ENCODE measurements at regions not wholly inside any gene's neighbourhood (a gene's known extent, or its start where the extent isn't known, plus 50 kb on each side); places are given as distances from the start of the nearest gene placed in this dataset.

GRCh38 chr6:85126485-85127167, 323.3 kb upstream of the NT5E start:
- DNase-seq: no peak

GRCh38 chr6:85125526-85125925, 324.4 kb upstream of the NT5E start:
- no peak for DNase-seq

- no peak for DNase-seq
Measured at GRCh38 chr6:85124472-85125354, 325.2 kb upstream of the NT5E start.

- DNase-seq: no peak
Measured at GRCh38 chr6:85121158-85121557, 328.7 kb upstream of the NT5E start.

GRCh38 chr6:85118652-85119235, 331.1 kb upstream of the NT5E start:
- no peak for DNase-seq

GRCh38 chr6:85118233-85118632, 331.6 kb upstream of the NT5E start:
- DNase-seq: no peak

GRCh38 chr6:85116475-85116874, 333.4 kb upstream of the NT5E start:
- no peak for DNase-seq

GRCh38 chr6:85115876-85116275, 334.0 kb upstream of the NT5E start:
- DNase-seq: no peak

GRCh38 chr6:85115376-85115775, 334.5 kb upstream of the NT5E start:
- DNase-seq: no peak

GRCh38 chr6:85114581-85114935, 335.3 kb upstream of the NT5E start:
- no peak for DNase-seq

- no peak for DNase-seq
Measured at GRCh38 chr6:85113934-85114580, 335.8 kb upstream of the NT5E start.

- no peak for DNase-seq
Measured at GRCh38 chr6:85112540-85112939, 337.3 kb upstream of the NT5E start.

GRCh38 chr6:85111481-85112011, 338.3 kb upstream of the NT5E start:
- DNase-seq: no peak

GRCh38 chr6:85110943-85111342, 338.9 kb upstream of the NT5E start:
- DNase-seq: no peak

- no peak for DNase-seq
Measured at GRCh38 chr6:85107701-85108100, 342.2 kb upstream of the NT5E start.

- no peak for DNase-seq
Measured at GRCh38 chr6:85096976-85097375, 332.6 kb upstream of the TBX18 start.

GRCh38 chr6:85092226-85092625, 327.8 kb upstream of the TBX18 start:
- DNase-seq: no peak

GRCh38 chr6:85089255-85089654, 324.9 kb upstream of the TBX18 start:
- no peak for DNase-seq

GRCh38 chr6:85085875-85086274, 321.5 kb upstream of the TBX18 start:
- DNase-seq: no peak

- no peak for DNase-seq
Measured at GRCh38 chr6:85081102-85081501, 316.7 kb upstream of the TBX18 start.

GRCh38 chr6:85079761-85080160, 315.4 kb upstream of the TBX18 start:
- no peak for DNase-seq

GRCh38 chr6:85078058-85078457, 313.7 kb upstream of the TBX18 start:
- no peak for DNase-seq

- no peak for DNase-seq
Measured at GRCh38 chr6:85077098-85077497, 312.7 kb upstream of the TBX18 start.

Data from T-helper 9 cell (primary cell).